HepG2 (cell line): ENCODE measurements at regions not wholly inside any gene's neighbourhood (a gene's known extent, or its start where the extent isn't known, plus 50 kb on each side); places are given as distances from the start of the nearest gene placed in this dataset.

Experiments used
- ATAC-seq: fragments of 200-7000 bp; cut with Tn5 transposase; 3 replicates; pipeline ENCODE4 v1.9.1; 2020; ENCODE audit warnings: mild to moderate bottlenecking, moderate library complexity
- BruUV-seq: library from RNA; stranded (reverse); fragments of 400-500 nt; replicated peaks from 2 replicates; lab custom pipeline; 2021; lab: Mats Ljungman, UMichigan
- CTCF ChIA-PET: fragments of 300-600 bp; formaldehyde crosslinking; extraction: SDS; loops from one replicate; lab custom pipeline; 2021; ENCODE audit warnings: low total read pairs, inconsistent platforms, low intra/inter-chr PET ratio; lab: Yijun Ruan, JAX
- POLR2A ChIA-PET: fragments of 350-600 bp; sonication (Branson Sonifier 250); formaldehyde crosslinking; loops from one replicate; lab custom pipeline; 2020; ENCODE audit warnings: antibody characterized with exemption, inconsistent platforms; lab: Yijun Ruan, JAX
- DNase-seq: peaks from one replicate; pipeline ENCODE4 v3.0.0-alpha.2; 2015; ENCODE audit warnings: low spot score
- FAIRE-seq: peaks from 3 replicates; lab custom pipeline; 2011; peaks lifted over from hg19 to GRCh38; lab: Jason Lieb, UNC
- H2AFZ ChIP-seq: one replicate; pipeline ENCODE4 v1.6.1; 2011; ENCODE audit warnings: low read length, inconsistent platforms
- H3K27ac ChIP-seq: fragments of 300-600 bp; 3 replicates; pipeline ENCODE4 v1.8.0; 2011; ENCODE audit warnings: mixed run types, mild to moderate bottlenecking, mixed read lengths, low read length, inconsistent platforms; ENCODE audit not compliant: insufficient read depth; ENCODE audit errors: extremely low read length
- H3K27me3 ChIP-seq, 2 experiments: fragments of 200-600 bp in 1 of 2; 2 replicates in 1 of 2; 3 replicates in 1 of 2; pipeline versions ENCODE4 v1.6.0 to v1.8.0; 2011; ENCODE audit warnings: low read length in 2 of 2, mild to moderate bottlenecking in 2 of 2, moderate library complexity in 2 of 2, inconsistent platforms in 1 of 2; ENCODE audit not compliant: insufficient read depth in 2 of 2, control insufficient read depth in 1 of 2
- H3K36me3 ChIP-seq, 2 experiments: fragments of 200-600 bp in 1 of 2; replicated peaks in 1 of 2; 2 replicates in 1 of 2; 3 replicates in 1 of 2; pipeline versions ENCODE4 v1.5.1 to v1.8.0; 2011; ENCODE audit warnings: low read length in 2 of 2, inconsistent platforms in 1 of 2; ENCODE audit not compliant: insufficient read depth in 2 of 2, control insufficient read depth in 1 of 2
- H3K4me1 ChIP-seq: 2 replicates; pipeline ENCODE4 v1.5.1; 2012; ENCODE audit warnings: low read length, inconsistent platforms; ENCODE audit not compliant: insufficient read depth
- H3K4me2 ChIP-seq: 2 replicates; pipeline ENCODE4 v1.6.0; 2011; ENCODE audit warnings: low read depth, low read length, inconsistent platforms
- H3K4me3 ChIP-seq, 3 experiments: fragments of 200-600 bp in 1 of 3; sonication (generic), shearing (Covaris generic) in 1 of 3; replicated peaks in 1 of 3; 2 replicates each; pipeline ENCODE4 v1.5.1; 2011 to 2016; ENCODE audit warnings: low read length in 3 of 3, inconsistent platforms in 2 of 3, low read depth in 2 of 3, mild to moderate bottlenecking in 2 of 3, control low read depth in 1 of 3, mixed read lengths in 1 of 3; ENCODE audit not compliant: insufficient read depth in 1 of 3
- H3K79me2 ChIP-seq: one replicate; pipeline ENCODE4 v1.6.1; 2011; ENCODE audit warnings: low read length, inconsistent platforms; ENCODE audit not compliant: insufficient read depth
- H3K9ac ChIP-seq: 2 replicates; pipeline ENCODE4 v1.6.0; 2011; ENCODE audit warnings: mild to moderate bottlenecking, low read depth, low read length, inconsistent platforms; ENCODE audit not compliant: insufficient read depth
- H3K9me3 ChIP-seq: 2 replicates; pipeline ENCODE4 v1.5.1; 2012; ENCODE audit warnings: mild to moderate bottlenecking, low read length
- H4K20me1 ChIP-seq: 2 replicates; pipeline ENCODE4 v1.6.0; 2011; ENCODE audit warnings: inconsistent platforms, mild to moderate bottlenecking, low read length, moderate library complexity; ENCODE audit not compliant: insufficient read depth
- EHMT2 ChIP-seq: fragments of 200-600 bp; sonication (generic); IDR thresholded peaks from 2 replicates; pipeline ENCODE4 v1.7.0; 2017; ENCODE audit warnings: antibody characterized with exemption, low read depth, low read length, borderline replicate concordance
- HDAC1 ChIP-seq: sonication (generic); formaldehyde crosslinking; IDR thresholded peaks from 2 replicates; pipeline ENCODE4 v1.5.1; 2020; ENCODE audit warnings: mild to moderate bottlenecking, missing genetic modification reagents
- HNF4G ChIP-seq, 2 experiments: sonication (generic) in 1 of 2; formaldehyde crosslinking in 1 of 2; IDR thresholded peaks; 2 replicates each; pipeline versions ENCODE4 v1.4.0 to v1.6.1; 2011 to 2020; ENCODE audit warnings: borderline replicate concordance in 2 of 2, low read depth in 2 of 2, mild to moderate bottlenecking in 2 of 2, low read length in 1 of 2, missing genetic modification reagents in 1 of 2, moderate library complexity in 1 of 2
- HOXA7 ChIP-seq: sonication (generic); formaldehyde crosslinking; IDR thresholded peaks from 2 replicates; pipeline ENCODE4 v1.8.1; 2022; ENCODE audit warnings: mild to moderate bottlenecking, missing genetic modification reagents, moderate library complexity
- RAD21 ChIP-seq: fragments of 450-650 bp; formaldehyde crosslinking; IDR thresholded peaks from 2 replicates; pipeline ENCODE4 v1.5.0; 2020; ENCODE audit warnings: mild to moderate bottlenecking
- SIN3B ChIP-seq: fragments of 150-350 bp; IDR thresholded peaks from 2 replicates; pipeline ENCODE4 v1.6.1; 2014; ENCODE audit warnings: low read length
- ZBTB20 ChIP-seq: sonication (generic); formaldehyde crosslinking; IDR thresholded peaks from 2 replicates; pipeline ENCODE4 v1.8.1; 2023; ENCODE audit warnings: missing genetic modification reagents, low read depth, mild to moderate bottlenecking, borderline replicate concordance
- ZBTB25 ChIP-seq: IDR thresholded peaks from 2 replicates; pipeline ENCODE4 v1.6.1; 2018; ENCODE audit warnings: missing genetic modification reagents
- ZNF333 ChIP-seq: sonication (generic); formaldehyde crosslinking; IDR thresholded peaks from 2 replicates; pipeline ENCODE4 v1.4.0; 2020; ENCODE audit warnings: mild to moderate bottlenecking, missing genetic modification reagents, borderline replicate concordance
- ZNF337 ChIP-seq: sonication (generic); formaldehyde crosslinking; IDR thresholded peaks from 2 replicates; pipeline ENCODE4 v1.5.1; 2020; ENCODE audit warnings: missing genetic modification reagents, low read depth, mild to moderate bottlenecking, borderline replicate concordance
- ZNF562 ChIP-seq: sonication (generic); formaldehyde crosslinking; IDR thresholded peaks from 2 replicates; pipeline ENCODE4 v1.8.0; 2022; ENCODE audit warnings: missing genetic modification reagents, borderline replicate concordance
- ZNF672 ChIP-seq: sonication (generic); formaldehyde crosslinking; IDR thresholded peaks from 2 replicates; pipeline ENCODE4 v1.8.1; 2022; ENCODE audit warnings: missing genetic modification reagents
- ZNF713 ChIP-seq: sonication (generic); formaldehyde crosslinking; IDR thresholded peaks from 2 replicates; pipeline ENCODE4 v1.4.0; 2020; ENCODE audit warnings: mild to moderate bottlenecking, missing genetic modification reagents
- WGBS: methylation state at CpG from one replicate; pipeline ENCODE4 v1.1.6; 2017; ENCODE audit warnings: low lambda C conversion rate; 5-methylcytosine and 5-hydroxymethylcytosine counted together
- in situ Hi-C: cut with HindIII; loops from 2 replicates; pipeline ENCODE4 v1.10.0; 2017; ENCODE audit warnings: low pct_unique_long_range_greater_than_20kb; ENCODE audit not compliant: extremely low pct_ligation_motif_present
- intact Hi-C: fragments of 100-400 bp; cut with micrococcal nuclease; formaldehyde crosslinking; loops from one replicate; pipeline ENCODE4 v1.10.0; 2022; ENCODE audit not compliant: unreplicated experiment
- TF ChIP-seq, protein P1 (sequence below): sonication (generic); formaldehyde crosslinking; IDR thresholded peaks from 2 replicates; pipeline ENCODE4 v1.5.1; 2020; ENCODE audit warnings: missing genetic modification reagents, mild to moderate bottlenecking, borderline replicate concordance
- TF ChIP-seq, protein P2 (sequence below): sonication (generic); formaldehyde crosslinking; IDR thresholded peaks from 2 replicates; pipeline ENCODE4 v1.8.0; 2022; ENCODE audit warnings: mild to moderate bottlenecking, missing genetic modification reagents, moderate library complexity
- TF ChIP-seq, protein P3 (sequence below): sonication (generic); formaldehyde crosslinking; IDR thresholded peaks from 2 replicates; pipeline ENCODE4 v1.5.1; 2020; ENCODE audit warnings: mild to moderate bottlenecking, missing genetic modification reagents, borderline replicate concordance

DNA sequence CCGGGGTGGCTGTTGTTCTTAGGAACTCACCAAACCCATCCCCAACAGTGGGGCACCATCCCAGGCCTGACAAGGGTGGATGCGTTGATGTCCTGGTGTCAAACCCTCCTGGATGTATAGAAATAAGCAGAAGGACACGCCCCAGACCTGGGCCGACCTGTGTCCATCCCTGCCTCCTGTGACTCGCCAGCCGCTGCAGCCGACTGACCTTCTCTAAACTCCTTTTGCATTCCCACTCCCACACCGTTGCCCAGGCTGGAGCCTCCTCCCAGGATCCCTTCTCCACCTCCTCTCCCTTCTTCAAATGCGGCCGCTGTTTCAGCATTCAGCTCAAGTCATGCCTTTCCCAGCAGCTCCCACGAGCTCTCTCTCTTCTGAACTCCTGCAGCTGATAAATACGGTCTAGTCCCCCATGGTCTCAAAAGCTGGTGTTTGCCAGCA, 213.2 kb upstream of the IER5L start:
- Histone ChIP-seq H2AFZ (no peak overlapping the region), H3K36me3 (no peaks in the 10 kb centered on the region), H3K9ac (no peak overlapping the region), H3K27ac (no peak overlapping the region), H3K4me3 (no peak overlapping the region), H3K4me2 (no peak overlapping the region), H3K27me3 (peaks cover 0 to 8% of the 10 kb centered on the region in 2 experiments; a peak in 2 of 5 replicates), H3K79me2 (no peaks in the 10 kb centered on the region), H4K20me1 (no peaks in the 10 kb centered on the region), H3K4me1 (no peaks in the 10 kb centered on the region), H3K9me3 (no peaks in the 10 kb centered on the region)
- no peak for FAIRE-seq
- no peak for ATAC-seq
- intact Hi-C loops (no loop called here), in situ Hi-C loops (no loop called here)
- TF ChIP-seq ZNF562 (CRISPR knock-in tag) (no peak), ZNF672 (CRISPR knock-in tag) (no peak), HDAC1 (CRISPR knock-in tag) (no peak), ZNF337 (CRISPR knock-in tag) (no peak), ZNF713 (CRISPR knock-in tag) (no peak), HOXA7 (CRISPR knock-in tag) (no peak), SIN3B (no peak), ZBTB25 (CRISPR knock-in tag) (no peak), HNF4G (IDR thresholded peaks at IDR 0.05; ENCODE audit: borderline replicate concordance, low read depth, low read length) (no peak), HNF4G (CRISPR knock-in tag; IDR thresholded peaks at IDR 0.05; ENCODE audit: borderline replicate concordance, low read depth) (no peak), ZNF333 (CRISPR knock-in tag) (no peak), ZBTB20 (CRISPR knock-in tag) (no peak), RAD21 (no peak), EHMT2 (no peak)
- TF ChIP-seq, protein P1, sequence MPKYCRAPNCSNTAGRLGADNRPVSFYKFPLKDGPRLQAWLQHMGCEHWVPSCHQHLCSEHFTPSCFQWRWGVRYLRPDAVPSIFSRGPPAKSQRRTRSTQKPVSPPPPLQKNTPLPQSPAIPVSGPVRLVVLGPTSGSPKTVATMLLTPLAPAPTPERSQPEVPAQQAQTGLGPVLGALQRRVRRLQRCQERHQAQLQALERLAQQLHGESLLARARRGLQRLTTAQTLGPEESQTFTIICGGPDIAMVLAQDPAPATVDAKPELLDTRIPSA (CRISPR knock-in tag): no peak
- TF ChIP-seq, protein P2, sequence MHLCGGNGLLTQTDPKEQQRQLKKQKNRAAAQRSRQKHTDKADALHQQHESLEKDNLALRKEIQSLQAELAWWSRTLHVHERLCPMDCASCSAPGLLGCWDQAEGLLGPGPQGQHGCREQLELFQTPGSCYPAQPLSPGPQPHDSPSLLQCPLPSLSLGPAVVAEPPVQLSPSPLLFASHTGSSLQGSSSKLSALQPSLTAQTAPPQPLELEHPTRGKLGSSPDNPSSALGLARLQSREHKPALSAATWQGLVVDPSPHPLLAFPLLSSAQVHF (CRISPR knock-in tag): no peak
- TF ChIP-seq, protein P3, sequence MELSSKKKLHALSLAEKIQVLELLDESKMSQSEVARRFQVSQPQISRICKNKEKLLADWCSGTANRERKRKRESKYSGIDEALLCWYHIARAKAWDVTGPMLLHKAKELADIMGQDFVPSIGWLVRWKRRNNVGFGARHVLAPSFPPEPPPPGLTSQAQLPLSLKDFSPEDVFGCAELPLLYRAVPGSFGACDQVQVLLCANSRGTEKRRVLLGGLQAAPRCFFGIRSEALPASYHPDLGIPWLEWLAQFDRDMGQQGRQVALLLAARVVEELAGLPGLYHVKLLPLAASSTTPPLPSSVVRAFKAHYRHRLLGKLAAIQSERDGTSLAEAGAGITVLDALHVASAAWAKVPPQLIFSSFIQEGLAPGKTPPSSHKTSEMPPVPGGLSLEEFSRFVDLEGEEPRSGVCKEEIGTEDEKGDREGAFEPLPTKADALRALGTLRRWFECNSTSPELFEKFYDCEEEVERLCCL (CRISPR knock-in tag): no peak
- DNase-seq: no peak
- POLR2A ChIA-PET: interaction anchor here (1.3 kb wide), 1 partner anchor 22 kb away, joined by 3 read pairs; no protein-coding TSS in a partner anchor
- CTCF ChIA-PET: no interaction called here
- WGBS: 58% methylated on average over 9 of the region's 12 CpGs
- no TSS peak for BruUV-seq
